HG03432 (cell line): ENCODE measurements at regions not wholly inside any gene's neighbourhood (a gene's known extent, or its start where the extent isn't known, plus 50 kb on each side); places are given as distances from the start of the nearest gene placed in this dataset.
"Not testable (repeated sequence)": the region's sequence is repeated elsewhere in the genome, so short reads cannot be mapped to it uniquely, and the experiment has no call there.

ENCODE experiments used
- ATAC-seq: cut with Tn5 transposase; IDR thresholded peaks from one replicate; pipeline ENCODE4 v1.9.1; 2021; ENCODE audit warnings: mild to moderate bottlenecking, moderate library complexity; ENCODE audit not compliant: unreplicated experiment

DNA sequence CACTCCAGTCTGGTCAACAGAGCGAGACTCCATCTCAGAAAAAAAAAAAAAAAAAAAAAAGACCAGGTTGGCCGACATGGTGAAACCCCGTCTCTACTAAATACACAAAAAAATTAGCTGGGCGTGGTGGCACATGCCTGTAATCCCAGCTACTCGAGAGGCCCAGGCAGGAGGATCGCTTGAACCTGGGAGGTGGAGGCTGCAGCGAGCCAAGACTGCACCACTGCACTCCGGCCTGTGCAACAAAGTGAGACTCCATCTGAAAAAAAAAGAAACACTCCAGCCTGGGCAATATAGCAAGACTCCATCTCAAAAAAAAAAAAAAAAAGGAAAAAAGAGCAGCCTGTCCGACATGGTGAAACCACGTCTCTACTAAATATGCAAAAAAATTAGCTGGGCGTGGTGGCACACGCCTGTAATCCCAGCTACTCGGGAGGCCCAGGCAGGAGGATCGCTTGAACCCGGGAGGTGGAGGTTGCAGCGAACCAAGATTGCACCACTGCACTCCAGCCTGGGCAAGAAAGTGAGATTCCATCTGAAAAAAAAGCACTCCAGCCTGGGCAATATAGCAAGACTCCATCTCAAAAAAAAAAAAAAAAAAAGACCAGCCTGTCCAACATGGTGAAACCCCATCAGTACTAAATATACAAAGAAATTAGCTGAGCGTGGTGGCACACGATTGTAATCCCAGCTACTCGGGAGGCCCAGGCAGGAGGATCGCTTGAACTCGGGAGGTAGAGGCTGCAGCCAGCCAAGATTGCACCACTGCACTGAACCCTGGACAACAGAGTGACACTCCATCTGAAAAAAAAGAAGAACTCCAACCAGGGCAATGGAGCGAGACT is 343.3 kb upstream of the PLGLB2 start:
- ATAC-seq: not testable (repeated sequence)

DNA sequence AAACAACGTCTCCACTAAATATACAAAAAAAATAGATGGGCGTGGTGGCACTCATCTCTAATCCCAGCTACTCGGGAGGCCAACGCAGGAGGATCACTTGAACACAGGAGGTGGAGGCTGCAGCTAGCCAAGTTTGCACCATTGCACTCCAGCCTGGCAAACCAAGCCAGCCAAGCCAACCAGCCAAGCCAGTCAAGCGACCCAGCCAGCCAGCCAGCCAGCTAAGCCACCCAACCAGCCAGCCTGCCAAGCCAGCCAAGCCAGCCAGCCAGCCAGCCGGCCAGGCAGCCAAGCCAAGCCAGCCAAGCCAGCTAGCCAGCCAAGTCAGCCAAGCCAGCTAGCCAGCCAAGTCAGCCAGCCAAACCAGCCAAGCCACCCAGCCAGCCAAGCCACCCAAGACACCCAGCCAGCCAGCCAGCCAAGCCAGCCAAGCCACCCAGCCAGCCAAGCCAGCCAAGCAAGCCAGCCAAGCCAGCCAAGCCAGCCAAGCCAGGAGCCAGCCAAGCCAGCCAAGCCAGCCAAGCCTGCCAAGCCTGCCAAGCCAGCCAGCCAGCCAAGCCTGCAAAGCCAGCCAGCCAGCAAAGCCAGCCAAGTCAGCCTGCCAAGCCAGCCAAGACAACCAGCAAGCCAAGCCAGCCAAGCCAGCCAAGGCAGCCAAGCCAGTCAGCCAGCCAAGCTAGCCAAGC is 342.2 kb upstream of the PLGLB2 start:
- not testable (repeated sequence) for ATAC-seq

DNA sequence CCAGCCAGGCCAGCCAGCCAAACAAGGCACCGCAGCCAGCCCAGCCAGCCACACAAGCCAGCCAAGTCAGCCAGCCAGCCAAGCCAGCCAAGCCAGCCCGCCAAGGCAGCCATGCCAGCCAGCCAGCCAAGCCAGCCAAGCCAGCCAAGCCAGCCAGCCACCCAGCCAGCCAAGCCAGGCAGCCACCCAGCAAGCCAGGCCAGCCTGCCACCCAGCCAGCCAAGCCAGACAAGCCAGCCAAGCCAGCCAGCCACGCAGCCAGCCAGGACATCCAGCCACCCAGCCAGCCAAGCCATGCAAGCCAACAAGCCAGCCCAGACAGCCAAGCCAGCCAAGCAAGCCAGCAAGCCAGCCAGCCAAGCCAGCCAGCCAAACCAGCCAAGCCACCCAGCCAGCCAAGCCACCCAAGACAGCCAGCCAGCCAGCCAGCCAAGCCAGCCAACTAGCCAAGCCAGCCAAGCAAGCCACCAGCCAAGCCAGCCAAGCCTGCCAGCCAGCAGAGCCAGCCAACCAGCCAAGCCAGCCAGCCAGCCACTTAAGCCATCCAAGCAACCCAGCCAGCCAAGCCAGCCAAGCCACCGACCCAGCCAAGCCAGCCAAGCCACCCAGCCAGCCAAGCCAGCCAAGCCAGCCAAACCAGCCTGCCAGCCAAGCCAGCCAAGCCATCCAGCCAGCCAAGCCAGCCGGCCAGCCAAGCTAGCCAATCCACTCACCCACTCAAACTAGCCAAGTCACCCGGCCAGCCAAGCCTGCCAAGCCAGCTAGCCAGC is 341.3 kb upstream of the PLGLB2 start:
- not testable (repeated sequence) for ATAC-seq

DNA sequence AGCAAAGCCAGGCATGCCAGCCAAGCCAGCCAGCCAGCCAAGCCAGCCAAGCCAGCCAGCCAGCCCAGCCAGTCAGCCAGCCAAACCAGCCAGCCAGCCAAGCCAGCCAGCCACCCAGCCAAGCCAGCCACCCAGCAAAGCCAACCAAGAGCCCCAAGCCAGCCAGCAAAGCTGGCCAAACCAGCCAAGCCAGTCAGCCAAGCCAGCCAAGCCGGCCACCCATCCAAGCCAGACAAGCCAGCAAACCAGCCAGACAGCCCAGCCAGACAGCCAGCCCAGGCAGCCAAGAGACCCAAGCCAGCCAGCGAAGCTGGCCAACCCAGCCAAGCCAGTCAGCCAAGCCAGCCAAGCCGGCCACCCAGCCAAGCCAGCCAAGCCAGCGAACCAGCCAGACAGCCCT is 338.3 kb upstream of the PLGLB2 start:
- ATAC-seq: not testable (repeated sequence)

DNA sequence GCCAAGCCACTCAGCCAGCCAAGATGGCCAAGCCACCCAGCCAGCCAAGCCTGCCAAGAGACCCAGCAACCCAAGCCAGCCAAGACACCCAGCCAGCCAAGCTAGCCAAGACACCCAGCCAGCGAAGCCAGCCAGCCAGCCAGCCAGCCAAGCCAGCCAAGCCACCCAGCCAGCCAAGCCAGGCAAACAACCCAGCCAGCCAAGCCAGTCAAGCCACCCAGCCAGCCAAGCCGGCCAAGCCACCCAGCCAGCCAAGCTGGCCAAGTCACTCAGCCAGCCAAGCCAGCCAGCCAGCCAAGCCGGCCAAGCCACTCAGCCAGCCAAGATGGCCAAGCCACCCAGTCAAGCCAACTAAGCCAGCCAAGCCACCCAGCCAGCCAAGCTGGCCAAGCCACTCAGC is 337.5 kb upstream of the PLGLB2 start:
- ATAC-seq: not testable (repeated sequence)

DNA sequence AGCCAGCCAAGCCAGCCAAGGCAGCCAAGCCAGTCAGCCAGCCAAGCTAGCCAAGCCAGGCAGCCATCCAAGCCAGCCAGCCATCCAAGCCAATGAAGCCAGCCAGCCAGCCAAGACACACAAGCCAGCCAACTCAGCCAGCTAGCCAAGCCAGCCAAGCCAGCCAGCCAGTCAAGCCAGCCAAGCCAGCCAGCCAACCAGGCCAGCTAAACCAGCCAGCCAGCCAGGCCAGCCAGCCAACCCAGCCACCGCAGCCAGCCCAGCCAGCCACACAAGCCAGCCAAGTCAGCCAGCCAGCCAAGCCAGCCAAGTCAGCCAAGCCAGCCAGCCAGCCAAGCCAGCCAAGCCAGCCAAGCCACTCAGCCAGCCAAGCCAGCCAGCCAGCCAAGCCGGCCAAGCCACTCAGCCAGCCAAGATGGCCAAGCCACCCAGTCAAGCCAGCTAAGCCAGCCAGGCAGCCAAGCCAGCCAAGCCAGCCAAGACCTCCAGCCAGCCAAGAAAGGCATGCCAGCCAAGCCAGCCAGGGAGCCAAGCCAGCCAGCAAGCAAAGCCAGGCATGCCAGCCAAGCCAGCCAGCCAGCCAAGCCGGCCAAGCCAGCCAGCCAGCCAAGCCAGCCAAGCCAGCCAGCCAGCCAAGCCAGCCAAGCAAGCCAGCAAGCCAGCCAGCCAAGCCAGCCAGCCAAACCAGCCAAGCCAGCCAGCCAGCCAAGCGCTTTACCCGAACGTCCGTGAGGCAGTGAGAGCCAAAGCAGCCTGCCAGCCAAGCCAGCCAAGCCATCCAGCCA is 335.7 kb upstream of the PLGLB2 start:
- ATAC-seq: not testable (repeated sequence)

DNA sequence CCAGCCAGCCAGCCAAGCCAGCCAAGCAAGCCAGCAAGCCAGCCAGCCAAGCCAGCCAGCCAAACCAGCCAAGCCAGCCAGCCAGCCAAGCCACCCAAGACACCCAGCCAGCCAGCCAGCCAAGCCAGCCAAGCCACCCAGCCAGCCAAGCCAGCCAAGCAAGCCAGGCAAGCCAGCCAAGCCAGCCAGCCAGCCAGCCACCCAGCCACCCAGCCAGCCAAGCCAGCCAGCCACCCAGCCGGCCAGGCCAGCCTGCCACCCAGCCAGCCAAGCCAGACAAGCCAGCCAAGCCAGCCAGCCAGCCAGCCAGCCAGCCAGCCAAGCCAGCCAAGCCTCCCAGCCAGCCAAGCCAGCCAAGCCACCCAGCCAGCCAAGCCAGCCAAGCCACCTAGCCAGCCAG is 333.6 kb upstream of the PLGLB2 start:
- ATAC-seq: not testable (repeated sequence)

DNA sequence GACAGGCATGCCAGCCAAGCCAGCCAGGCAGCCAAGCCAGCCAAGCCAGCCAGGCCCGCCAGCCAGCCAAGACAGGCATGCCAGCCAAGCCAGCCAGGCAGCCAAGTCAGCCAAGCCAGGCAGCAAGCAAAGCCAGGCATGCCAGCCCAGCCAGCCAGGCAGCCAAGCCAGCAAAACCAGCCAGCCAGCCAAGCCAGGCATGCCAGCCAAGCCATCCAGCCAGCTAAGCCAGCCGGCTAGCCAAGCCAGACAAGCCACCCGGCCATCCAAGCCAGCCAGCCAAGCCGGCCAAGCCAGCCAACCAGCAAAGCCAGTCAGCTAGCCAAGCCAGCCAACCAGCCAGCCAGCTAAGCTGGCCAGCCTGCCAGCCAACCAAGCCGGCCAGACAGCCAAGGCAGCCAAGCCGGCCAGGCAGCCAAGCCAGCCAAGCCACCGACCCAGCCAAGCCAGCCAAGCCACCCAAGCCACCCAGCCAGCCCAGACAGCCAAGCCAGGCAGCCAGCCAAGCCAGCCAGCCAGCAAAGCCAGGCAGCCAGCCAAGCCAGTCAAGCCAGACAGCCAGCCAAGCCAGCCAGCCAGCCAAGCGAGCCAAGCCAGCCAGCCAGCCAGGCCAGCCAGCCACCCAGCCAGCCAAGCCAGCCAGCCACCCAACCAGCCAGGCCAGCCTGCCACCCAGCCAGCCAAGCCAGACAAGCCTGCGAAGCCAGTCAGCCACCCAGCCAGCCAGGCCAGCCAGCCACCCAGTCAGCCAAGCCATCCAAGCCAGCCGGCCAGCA is 332.9 kb upstream of the PLGLB2 start:
- not testable (repeated sequence) for ATAC-seq

DNA sequence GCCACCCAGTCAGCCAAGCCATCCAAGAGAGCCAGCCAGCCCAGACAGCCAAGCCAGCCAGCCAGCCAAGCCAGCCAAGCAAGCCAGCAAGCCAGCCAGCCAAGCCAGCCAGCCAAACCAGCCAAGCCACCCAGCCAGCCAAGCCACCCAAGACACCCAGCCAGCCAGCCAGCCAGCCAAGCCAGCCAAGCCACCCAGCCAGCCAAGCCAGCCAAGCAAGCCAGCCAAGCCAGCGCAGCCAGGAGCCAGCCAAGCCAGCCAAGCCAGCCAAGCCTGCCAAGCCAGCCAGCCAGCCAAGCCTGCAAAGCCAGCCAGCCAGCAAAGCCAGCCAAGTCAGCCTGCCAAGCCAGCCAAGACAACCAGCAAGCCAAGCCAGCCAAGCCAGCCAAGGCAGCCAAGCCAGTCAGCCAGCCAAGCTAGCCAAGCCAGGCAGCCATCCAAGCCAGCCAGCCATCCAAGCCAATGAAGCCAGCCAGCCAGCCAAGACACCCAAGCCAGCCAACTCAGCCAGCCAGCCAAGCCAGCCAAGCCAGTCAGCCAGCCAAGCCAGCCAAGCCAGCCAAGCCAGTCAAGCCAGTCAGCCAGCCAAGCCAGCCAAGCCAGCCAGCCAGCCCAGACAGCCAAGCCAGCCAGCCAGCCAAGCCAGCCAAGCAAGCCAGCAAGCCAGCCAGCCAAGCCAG is 332.2 kb upstream of the PLGLB2 start:
- ATAC-seq: not testable (repeated sequence)

DNA sequence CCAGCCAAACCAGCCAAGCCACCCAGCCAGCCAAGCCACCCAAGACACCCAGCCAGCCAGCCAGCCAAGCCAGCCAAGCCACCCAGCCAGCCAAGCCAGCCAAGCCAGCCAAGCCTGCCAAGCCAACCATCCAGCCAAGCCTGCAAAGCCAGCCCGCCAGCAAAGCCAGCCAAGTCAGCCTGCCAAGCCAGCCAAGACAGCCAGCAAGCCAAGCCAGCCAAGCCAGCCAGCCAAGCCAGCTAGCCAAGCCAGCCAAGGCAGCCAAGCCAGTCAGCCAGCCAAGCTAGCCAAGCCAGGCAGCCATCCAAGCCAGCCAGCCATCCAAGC is 331.7 kb upstream of the PLGLB2 start:
- not testable (repeated sequence) for ATAC-seq

DNA sequence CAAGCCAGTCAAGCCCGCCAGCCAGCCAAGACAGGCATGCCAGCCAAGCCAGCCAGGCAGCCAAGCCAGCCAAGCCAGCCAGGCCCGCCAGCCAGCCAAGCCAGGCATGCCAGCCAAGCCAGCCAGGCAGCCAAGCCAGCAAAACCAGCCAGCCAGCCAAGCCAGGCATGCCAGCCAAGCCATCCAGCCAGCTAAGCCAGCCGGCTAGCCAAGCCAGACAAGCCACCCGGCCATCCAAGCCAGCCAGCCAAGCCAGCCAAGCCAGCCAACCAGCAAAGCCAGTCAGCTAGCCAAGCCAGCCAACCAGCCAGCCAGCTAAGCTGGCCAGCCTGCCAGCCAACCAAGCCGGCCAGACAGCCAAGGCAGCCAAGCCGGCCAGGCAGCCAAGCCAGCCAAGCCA is 330.7 kb upstream of the PLGLB2 start:
- not testable (repeated sequence) for ATAC-seq

DNA sequence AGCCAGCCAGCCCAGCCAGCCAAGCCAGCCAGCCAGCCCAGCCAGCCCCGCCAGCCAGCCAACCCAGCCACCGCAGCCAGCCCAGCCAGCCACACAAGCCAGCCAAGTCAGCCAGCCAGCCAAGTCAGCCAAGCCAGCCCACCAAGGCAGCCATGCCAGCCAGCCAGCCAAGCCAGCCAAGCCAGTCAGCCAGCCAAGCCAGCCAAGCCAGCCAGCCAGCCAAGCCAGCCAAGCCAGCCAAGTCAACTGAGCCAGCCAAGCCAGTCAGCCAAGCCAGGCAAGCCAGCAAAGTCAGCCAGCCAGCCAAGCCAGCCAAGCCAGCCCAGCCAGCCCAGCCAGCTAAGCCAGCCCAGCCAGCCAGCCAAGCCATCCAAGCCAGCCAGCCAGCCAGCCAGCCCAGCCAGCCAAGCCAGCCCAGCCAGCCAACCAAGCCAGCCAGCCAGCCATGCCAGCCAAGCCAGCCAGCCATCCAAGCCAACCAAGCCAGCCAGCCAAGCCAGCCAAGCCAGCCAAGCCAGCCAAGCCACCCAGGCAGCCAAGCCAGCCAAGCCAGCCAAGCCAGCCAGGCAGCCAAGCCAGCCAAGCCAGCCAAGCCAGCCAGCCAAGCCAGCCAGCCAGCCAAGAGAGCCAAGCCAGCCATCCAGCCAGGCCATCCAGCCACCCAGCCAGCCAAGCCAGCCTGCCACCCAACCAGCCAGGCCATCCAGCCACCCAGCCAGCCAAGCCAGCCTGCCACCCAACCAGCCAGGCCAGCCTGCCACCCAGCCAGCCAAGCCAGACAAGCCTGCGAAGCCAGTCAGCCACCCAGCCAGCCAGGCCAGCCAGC is 329.9 kb upstream of the PLGLB2 start:
- not testable (repeated sequence) for ATAC-seq

DNA sequence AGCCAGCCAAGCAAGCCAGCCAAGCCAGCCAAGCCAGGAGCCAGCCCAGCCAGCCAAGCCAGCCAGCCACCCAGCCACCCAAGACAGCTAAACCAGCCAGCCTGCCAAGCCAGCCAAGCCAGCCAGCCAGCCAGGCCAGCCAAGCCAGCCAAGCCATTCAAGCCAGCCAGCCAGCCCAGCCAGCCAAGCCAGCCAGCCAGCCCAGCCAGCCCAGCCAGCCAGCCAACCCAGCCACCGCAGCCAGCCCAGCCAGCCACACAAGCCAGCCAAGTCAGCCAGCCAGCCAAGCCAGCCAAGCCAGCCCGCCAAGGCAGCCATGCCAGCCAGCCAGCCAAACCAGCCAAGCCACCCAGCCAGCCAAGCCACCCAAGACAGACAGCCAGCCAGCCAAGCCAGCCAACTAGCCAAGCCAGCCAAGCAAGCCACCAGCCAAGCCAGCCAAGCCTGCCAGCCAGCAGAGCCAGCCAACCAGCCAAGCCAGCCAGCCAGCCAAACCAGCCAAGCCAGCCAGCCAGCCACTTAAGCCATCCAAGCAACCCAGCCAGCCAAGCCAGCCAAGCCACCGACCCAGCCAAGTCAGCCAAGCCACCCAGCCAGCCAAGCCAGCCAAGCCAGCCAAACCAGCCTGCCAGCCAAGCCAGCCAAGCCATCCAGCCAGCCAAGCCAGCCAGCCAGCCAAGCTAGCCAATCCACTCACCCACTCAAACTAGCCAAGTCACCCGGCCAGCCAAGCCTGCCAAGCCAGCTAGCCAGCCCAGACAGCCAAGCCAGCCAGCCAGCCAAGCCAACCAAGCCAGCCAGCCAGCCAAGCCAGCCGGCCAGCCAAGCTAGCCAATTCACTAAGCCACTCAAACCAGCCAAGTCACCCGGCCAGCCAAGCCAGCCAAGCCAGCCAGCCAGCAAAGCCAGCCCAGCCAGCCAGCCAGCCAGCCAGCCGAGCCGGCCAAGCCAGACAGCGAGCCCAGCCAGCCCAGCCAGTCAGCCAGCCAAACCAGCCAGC is 328.8 kb upstream of the PLGLB2 start:
- ATAC-seq: not testable (repeated sequence)

DNA sequence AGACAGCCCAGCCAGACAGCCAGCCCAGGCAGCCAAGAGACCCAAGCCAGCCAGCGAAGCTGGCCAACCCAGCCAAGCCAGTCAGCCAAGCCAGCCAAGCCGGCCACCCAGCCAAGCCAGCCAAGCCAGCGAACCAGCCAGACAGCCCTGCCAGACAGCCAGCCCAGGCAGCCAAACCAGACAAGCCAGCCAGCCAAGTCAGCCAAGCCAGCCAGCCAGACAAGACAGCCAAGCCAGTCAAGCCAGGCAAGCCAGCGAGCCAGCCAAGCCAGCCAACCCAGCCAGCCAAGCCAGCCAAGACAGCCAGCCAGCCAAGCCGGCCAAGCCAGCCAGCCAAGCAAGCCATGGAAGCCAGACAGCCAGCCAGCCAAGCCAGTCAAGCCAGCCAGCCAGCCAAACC is 327.9 kb upstream of the PLGLB2 start:
- not testable (repeated sequence) for ATAC-seq

DNA sequence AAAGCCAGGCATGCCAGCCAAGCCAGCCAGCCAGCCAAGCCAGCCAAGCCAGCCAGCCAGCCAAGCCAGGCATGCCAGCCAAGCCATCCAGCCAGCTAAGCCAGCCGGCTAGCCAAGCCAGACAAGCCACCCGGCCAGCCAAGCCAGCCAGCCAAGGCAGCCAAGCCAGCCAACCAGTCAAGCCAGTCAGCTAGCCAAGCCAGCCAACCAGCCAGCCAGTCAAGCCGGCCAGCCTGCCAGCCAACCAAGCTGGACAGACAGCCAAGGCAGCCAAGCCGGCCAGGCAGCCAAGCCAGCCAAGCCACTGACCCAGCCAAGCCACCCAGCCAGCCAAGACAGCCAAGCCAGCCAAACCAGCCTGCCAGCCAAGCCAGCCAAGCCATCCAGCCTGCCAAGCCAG is 326.9 kb upstream of the PLGLB2 start:
- ATAC-seq: not testable (repeated sequence)

DNA sequence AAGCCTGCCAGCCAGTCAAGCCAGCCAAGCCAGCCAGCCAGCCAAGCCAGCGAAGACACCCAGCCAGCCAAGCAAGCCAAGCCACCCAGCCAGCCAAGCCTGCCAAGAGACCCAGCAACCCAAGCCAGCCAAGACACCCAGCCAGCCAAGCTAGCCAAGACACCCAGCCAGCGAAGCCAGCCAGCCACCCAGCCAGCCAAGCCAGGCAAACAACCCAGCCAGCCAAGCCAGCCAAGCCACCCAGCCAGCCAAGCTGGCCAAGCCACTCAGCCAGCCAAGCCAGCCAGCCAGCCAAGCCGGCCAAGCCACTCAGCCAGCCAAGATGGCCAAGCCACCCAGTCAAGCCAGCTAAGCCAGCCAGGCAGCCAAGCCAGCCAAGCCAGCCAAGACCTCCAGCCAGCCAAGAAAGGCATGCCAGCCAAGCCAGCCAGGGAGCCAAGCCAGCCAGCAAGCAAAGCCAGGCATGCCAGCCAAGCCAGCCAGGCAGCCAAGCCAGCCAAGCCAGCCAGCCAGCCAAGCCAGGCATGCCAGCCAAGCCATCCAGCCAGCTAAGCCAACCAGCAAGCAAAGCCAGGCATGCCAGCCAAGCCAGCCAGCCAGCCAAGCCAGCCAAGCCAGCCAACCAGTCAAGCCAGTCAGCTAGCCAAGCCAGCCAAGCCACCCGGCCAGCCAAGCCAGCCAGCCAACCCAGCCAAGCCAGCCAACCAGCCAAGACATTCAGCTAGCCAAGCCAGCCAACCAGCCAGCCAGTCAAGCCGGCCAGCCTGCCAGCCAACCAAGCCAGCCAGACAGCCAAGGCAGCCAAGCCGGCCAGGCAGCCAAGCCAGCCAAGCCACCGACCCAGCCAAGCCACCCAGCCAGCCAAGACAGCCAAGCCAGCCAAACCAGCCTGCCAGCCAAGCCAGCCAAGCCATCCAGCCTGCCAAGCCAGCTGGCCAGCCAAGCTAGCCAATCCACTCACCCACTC is 323.8 kb upstream of the PLGLB2 start:
- ATAC-seq: not testable (repeated sequence)
